ENCODE measurements at regions not wholly inside any gene's neighbourhood (a gene's known extent, or its start where the extent isn't known, plus 50 kb on each side); places are given as distances from the start of the nearest gene placed in this dataset.

DNA sequence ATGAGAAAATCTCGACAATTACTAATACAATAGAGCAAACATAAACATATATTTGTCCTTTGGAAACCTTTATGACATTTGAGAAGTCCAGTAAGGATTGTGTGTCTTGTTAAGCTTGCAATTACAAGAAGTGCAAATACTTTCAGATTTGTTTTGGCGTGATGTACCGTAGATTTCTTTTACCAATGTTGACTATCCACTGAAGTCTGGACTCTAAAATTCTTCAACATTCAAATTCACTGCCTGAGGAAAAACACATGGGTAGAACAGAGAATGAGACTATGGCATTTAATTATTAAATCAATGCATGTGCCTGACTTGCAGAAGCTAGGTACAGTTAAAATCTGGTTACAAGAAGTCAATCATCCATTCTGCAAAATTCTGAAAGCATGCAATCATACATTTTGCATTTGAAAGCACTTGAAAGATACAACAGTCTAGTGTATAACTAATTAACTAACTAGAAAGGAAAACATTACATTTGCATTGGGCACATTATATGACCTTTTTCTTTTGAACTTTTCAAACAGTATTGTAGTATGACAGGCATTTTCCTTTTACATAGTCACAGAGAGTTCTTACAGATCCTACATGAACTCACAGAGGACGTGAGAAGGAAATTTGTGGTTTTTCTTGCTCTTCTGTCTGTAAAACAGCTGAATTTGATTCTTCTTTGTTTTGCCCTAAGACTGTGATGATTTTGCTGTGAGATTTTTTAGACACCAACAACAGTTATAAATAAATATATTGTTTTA, 511.1 kb upstream of the ADGRL4 start:
- TF ChIP-seq, protein P1, sequence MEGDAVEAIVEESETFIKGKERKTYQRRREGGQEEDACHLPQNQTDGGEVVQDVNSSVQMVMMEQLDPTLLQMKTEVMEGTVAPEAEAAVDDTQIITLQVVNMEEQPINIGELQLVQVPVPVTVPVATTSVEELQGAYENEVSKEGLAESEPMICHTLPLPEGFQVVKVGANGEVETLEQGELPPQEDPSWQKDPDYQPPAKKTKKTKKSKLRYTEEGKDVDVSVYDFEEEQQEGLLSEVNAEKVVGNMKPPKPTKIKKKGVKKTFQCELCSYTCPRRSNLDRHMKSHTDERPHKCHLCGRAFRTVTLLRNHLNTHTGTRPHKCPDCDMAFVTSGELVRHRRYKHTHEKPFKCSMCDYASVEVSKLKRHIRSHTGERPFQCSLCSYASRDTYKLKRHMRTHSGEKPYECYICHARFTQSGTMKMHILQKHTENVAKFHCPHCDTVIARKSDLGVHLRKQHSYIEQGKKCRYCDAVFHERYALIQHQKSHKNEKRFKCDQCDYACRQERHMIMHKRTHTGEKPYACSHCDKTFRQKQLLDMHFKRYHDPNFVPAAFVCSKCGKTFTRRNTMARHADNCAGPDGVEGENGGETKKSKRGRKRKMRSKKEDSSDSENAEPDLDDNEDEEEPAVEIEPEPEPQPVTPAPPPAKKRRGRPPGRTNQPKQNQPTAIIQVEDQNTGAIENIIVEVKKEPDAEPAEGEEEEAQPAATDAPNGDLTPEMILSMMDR (conservative IDR thresholded peaks at IDR 0.05; ENCODE audit: low read length): no peak
- no peak for TF ChIP-seq EZH2phosphoT487 (IDR thresholded peaks at IDR 0.05; ENCODE audit: borderline replicate concordance, low read depth, low read length)
